DMS79 treated with DMSO at 0.1 percent for 48 hours (cell line): ENCODE measurements at regions not wholly inside any gene's neighbourhood (a gene's known extent, or its start where the extent isn't known, plus 50 kb on each side); places are given as distances from the start of the nearest gene placed in this dataset.
A peak's percentile ranks its signal among the peaks of the same experiment; 100 is the strongest.
"Not testable (repeated sequence)": the region's sequence is repeated elsewhere in the genome, so short reads cannot be mapped to it uniquely, and the experiment has no call there.

Experiments used
- DNase-seq: peaks from one replicate; lab custom pipeline; 2025; lab: John Stamatoyannopoulos, UW

DNA sequence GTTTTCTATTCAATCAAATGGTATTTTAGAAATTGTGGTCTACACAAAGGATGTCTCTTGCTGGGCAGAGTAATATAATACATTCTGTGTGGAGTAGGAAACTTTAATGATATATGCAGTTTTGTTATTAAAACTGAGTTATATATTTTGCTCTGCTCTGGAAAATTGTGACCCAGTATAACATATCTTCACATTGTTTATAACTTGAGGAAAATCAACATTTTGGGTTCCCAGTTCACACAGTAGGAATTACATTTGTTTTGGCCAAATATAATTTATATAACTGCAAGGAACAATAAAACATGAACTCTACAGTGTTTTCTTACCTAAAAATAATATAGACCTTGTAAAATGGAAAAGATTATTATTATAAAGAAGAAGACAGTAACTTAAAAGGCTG lies 372.4 kb downstream of the OSR1 start:
- no peak for DNase-seq

DNA sequence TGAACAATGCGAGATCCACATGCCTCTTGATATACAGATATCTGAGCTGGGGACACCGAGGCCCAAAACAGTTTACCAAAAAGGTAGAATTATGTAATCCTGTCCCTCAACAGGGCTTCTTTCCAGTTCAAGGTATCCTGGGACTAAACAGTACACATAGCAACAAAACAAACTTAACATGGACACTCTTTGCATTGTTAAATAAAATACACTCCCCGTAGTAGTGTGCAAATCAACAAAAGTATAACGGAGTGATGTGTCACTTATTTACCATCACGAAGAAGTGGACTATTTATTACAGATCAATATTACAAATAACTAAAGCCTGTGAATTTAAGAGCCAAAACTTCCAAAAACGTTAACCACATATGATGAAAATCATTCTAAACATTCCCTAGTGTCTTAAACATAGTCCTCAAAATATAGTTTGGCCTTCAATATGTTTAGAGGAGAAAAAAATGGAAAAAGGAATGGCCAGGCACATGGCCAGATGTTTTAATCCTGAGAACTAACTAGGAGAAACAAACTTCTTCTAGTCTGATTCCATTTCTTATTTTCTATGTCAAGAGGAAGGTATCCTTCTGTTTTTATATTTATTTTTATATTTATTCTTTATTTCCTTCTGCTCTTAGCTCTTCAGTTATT lies 377.5 kb downstream of the OSR1 start:
- no peak for DNase-seq

DNA sequence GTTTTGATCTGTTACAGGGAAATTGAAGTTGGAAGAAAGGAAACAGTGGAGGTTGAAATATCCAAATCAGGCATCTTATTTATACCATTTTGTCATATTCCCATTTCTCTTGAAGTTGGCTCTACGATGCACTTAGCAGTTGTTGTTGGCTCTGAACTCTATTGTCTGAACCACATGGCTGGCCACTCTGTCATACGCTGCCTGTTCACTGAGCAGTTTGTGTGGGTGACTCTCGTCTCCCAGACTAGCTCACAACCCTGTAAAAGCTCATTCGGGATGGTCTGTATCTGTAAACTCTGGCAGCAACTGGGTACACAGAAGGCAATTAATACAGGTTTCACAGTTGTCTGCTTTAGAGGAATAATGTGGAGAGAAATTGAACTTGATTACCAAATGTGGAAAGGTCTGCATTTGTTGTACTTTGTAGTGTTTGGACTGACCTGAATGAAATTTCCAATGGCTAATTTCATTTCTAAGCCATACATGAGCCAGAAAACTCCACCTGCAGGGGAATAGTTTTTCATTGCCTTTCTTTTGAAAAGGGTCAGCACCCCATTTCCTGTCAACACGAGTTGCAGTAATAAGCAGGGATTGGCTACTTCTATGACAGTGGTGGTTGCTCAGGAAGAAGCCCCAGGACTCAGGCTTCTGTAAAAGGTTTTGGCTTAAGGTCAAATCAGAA lies 378.2 kb downstream of the OSR1 start:
- no peak for DNase-seq

DNA sequence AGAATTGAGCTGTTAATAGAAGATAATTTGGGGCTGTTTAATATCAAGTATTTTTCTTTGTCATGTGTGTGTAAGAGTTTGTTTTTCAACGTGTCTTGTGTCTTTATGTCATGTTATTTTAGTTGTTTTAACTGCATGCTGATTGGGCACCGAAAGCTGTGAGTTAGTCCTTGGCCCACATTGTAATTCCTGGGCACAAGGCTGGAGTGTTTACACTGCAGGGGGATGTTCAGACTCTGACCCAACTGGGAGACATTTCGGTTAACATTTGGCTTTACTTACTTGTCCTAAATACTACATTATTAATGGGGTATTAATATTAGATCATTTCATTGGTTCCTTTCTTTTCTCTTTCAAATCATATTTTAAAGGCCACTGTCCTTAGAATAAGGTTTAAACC lies 381.0 kb downstream of the OSR1 start:
- DNase-seq = no peak

DNA sequence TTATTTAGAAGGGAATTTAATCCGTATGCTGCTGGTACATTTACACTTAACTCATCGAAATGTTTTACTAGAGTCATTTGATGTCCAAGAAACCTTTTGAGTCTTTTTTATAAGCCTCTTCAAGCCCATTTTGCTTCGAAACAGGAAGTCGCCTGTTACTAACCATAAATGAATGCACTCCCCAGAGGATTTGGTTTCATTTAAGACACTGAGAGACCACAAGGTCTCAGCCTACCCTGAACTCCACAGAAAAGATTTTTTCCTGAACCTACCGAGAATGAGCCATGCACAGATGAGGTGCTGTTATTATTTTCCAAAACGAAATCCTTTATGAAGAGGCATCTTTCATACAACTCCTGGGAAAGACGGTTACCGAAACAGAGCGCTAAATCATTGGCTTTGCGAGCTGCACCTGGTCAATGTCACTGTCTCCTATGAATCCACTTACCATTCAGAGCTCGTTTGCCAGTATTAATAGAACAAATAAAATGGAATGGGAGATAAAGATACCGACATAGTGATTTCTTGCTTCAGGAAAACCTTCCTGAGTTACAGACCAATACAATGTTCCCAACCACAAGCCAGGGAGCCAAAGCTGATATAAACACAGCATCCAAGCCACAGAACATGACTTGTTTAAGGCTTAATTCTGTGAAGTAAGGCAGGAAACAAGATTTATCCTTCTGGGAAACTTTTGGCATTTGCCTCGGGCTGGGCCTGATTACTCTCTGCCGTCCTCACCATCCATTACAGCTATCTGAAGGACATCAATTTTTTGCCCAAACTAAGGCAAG lies 382.1 kb downstream of the OSR1 start:
- DNase-seq = peak; percentile 81

DNA sequence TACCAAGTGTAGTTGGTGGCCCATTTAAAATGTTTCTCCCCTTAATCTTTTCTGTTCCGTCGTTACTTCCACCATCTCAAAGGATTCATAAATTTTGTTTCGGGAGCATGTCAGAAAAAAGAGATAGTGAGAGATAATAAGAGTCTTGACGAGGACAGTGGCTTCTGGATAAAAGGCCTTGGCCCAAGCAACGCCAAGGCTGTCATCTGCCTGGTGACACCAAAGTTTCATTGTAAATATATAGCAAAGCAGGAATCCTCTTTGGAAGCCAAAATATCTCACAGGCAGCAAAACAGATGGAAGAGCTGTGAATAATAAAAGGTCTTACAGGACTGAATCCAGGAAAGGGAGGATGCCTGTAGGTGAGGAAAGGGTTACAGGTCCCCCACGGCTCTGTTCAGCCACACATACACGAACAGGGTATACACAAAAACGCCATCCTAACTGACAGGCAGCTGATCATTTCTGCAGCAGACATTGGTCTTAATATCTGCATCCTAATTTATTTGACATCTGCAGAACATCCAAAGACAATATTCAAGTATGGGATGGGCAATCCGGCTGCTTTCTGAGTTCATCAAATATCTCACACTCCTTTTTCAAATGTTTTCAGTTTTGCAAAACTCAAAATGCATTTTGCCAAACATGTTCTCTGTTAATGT lies 382.8 kb downstream of the OSR1 start:
- DNase-seq = no peak

DNA sequence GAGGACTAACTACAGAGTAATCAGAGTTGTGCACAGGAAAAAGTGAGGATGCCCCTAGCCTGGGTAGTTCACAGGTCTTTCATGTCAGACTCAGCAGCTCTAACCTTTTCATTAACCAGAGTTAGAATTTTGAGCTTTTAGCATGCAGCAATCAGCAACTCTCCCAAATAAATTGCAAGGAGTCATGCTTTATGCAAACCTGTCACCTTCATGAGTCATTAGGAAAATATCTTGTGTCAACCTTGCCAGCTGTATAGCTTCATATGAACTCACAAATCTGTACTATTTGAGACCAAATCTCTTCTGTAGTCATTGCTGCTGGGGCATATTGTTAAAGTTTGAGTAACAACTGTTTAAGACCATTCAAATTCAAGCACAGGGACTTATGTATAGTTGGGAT lies 382.3 kb upstream of the NT5C1B start:
- DNase-seq = no peak

DNA sequence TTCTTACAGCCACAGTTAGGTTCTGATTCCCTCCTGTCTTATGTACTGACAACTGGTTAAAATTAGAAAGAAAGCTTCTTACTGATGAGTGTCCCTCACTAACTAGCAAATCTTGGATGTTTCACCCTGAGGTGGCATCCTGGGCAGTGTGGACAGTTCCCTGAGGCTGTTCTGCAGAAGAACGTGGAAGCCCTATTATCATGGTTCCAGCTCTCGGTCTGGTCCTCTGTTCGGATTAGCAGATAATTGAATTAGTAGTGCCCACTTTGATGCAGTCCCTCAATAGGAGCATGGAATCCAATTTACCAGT lies 381.7 kb upstream of the NT5C1B start:
- no peak for DNase-seq

DNA sequence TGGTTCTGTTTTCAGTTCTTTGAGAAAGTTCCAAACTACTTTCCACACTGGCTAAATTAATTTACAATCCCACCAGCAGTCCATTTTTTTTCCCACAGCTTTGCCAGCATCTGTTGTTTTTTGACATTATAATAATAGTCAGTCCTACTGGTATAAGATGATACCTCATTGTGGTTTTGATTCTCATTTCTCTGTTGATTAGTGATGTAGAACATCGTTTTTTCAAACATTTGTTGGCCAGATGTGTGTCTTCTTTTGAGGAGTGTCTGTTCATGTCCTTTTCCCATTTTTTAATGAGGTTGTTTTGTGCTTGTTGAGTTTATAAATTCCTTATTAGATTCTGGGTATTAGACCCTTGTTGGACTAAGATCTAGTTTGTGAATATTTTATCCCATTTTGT lies 376.8 kb upstream of the NT5C1B start:
- DNase-seq = no peak

DNA sequence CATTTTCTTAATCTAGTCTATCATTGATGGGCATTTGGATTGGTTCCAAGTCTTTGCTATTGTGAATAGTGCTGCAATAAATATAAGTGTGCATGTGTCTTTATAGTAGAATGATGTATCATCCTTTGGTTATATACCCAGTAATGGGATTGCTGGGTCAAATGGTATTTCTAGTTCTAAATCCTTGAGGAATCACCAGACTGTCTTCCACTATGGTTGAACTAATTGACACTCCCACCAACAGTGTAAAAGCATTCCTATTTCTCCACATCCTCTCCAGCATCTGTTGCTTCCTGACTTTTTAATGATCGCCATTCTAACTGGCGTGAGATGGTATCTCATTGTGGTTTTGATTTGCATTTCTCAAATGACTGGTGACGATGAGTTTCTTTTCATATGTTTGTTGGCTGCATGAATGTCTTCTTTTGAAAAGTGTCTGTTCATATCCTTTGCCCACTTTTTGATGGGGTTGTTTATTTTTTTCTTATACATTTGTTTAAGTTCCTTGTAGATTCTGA lies 374.4 kb upstream of the NT5C1B start:
- not testable (repeated sequence) for DNase-seq

DNA sequence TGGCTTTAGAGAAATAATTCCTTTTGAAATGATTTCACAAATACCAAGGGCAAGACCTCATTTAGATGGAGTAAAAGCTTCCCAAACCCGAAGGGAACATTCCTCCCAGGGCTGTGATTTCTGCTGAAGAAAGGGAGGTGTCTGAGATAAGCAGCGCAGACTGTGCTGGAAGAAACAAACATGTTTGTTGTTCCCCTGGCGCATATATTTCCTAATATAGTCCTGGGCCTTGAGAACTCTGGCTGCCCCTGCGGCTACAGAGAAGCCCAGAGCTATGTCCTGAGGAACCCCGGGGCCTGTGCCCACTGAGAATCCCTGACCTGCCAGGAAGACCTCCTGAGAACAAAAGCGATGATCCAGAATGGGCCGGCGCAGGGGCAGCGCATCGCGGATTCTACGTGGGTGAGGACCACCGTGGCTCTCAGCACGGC lies 372.6 kb upstream of the NT5C1B start:
- DNase-seq = no peak

DNA sequence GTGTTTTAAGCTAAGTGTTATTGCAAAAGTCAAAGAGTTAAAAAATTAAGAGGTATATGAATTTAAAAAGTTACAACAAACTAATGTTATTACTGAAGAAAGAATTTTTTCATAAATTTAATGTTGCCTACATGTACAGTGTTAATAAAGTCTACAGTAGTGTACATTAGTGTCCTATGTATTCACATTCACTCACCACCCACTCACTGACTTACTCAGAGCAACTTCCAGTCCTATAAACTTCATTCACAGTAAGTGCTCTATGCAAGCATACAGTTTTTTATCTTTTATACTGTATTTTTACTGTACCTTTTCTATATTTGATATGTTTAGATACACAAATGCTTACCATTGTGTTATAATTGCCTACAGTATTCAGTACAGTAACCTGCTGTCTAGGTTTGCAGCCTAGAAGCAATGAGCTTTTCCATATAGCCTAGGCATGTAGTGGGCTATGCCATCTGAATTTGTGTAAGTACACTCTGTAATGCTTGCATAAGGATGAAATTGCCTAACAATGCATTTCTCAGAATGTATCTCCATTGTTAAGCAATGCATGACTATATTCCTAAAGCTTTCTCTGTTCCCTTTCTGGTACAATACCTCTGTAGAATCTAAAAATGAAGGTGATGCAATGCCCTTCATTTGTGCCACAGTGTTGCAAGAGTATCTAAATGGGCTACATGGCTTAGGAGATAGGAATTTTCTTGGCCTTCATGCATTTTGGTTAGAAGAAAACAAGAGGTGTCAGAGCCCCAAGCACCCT lies 370.8 kb upstream of the NT5C1B start:
- no peak for DNase-seq

DNA sequence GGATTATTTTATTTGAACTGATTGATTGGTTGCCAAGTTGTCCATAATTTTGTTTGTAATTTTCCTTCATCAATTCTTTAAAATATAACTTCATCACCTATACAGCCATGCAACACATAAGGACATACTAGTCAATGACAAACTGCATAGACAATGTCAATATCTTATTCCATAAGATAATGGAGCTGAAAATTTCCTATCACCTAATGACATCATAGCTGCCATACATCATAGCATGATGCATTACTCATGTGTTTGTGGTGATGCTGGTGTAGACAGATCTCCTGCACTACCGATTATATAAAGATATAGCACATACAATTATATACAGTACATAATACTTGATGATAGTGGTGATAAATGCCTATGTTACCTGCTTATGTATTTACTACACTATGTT lies 369.8 kb upstream of the NT5C1B start:
- DNase-seq = no peak

DNA sequence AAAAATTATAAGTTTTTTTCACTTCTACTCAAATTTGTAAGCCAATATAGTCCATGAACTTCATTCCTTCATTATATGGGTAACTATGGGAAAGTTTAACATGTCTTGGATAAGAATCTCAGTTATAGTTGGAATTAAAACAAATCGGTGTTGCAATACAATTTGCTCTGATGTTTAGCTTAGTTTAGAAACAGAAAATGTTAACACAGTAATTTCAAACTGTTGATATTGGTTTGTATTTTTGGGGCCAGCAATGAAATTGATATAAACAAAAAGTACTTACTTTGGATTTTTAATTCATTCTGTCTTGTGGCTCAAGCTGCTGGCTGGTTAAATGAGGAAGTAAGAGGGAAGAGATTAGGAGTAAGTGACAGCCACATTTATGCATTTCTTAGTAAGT lies 368.5 kb upstream of the NT5C1B start:
- DNase-seq = no peak

DNA sequence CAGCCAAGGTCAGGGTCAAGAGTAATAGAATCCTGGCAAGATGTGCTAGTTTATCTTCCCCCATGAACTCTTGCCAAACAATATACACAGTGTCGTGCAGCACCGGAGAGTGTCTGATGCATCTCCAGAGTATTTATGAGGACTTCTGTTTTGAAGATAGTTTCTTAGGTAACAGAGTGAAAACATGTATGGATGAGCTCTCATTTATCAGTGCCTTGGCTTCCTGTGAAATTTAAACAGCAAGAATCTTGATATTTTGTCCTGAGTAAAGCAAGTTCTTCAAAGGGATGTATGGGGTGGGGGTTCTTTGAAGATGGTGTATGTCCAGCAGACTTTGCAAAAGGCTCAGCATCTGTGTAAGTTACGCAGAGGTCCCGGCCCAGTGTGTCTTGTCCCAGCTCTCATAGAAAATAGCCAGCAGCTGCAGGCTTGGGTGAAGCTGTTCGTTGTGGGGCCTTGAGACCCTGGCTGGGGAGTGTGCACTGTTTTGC lies 361.0 kb upstream of the NT5C1B start:
- DNase-seq = no peak

DNA sequence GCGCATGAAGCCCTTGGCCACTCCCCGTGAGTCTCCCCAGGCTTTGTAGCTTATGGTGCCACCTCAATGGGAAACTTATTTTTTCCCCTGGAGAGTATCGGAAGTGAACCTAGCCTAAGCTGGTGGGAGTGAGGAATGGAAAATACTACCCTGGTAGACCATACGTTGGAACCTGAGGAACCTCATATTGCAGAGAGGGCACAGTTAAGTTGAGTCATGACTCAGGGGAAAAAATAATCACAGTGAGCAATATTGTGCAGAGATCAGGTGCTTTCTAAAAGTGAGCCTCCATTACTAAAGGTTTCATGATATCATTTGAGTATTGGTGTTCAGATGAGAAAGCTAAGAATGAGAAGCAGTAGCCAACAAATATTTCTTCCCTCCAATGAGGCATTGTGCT lies 360.5 kb upstream of the NT5C1B start:
- DNase-seq = no peak

DNA sequence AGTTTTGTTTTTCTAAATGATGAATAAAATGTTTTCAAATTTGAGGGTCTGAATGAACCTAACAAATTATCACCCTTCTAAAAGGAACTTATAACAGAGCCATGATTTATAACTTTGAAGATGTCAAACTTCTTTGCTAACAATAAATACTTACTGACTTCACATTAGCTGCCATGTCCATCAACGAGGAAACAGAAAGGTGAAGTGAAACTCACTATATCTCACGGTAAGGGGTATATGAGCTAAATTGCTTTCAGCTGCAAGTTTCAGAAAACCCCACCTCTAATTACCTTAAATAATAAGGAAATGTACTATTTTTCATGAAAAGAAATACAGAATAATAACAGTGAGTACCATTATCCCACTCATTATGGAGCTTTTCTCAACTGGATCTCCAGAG lies 350.8 kb upstream of the NT5C1B start:
- no peak for DNase-seq

DNA sequence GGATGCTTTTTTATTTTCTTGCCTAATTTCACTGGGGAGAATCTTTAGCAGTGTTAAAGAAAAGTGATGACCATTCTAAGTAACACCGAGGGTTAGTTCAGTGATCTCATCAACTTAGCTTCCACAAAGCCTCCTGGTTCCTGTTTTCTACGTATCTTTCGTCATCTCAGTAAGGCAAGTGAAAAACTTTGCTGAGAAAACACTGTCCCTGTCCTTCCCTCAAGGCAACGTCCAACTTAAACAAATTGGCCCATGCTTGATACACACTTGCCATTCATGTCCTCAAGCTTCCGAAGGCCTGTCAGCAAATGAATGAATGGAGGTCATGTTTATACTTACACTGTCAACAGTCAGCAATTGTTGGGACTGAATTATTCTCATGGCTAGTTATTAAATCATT lies 350.4 kb upstream of the NT5C1B start:
- not testable (repeated sequence) for DNase-seq

DNA sequence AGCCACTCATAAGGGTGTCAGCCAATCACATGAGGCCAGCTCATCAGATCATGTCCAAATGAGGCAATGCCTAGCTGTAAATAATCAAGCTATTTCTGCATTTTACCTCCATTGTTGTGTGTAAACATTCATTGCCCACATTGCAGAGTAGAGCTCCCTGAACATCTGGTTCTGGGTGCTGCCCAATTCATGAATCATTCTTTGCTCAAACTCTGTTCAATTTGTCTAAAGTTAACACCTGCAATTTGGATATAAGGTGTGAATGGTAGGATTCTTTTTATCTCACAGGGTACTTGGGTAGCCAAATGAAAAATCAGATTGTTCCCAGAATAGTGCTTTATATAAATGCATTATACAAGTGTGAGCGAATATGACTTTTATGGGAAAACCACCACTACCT lies 345.5 kb upstream of the NT5C1B start:
- no peak for DNase-seq

DNA sequence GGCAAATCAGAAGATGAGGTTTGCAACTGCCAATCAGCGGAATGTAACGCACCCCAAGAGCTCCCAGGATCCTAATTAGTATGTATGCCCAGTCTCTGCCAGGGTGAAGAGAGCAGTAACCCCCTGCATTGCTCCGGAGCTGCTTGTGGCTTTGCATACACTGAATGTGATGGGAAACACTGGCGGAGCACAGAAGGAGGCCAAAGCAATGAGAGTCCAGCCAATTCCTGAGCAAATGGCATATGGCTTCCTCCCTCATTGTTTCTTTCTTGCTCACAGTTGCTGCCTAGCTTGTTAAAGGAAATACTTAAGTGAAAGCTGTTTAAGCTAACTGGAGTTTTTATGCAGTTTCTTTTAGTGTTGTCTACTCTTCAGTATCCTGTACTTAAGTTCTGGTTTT lies 343.5 kb upstream of the NT5C1B start:
- DNase-seq = no peak

DNA sequence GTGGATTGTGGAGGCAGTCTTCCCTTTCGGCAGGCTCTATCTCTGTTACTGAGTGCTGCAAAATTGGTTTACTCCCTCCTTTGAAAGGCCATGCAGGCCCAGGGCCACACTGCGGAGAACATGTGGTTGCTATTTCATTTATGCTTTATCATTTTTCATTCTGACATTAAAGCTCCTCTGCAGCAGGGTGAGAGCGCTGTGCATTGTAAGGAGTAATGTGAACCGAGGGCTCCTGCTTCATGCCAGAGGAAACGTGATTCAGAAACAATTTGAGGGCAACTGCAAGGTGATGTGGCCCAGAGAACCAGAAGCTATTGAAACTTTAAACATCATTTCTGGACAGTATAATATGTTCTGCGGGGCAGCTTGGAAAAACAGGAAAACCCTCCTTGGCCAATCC lies 341.6 kb upstream of the NT5C1B start:
- no peak for DNase-seq
